ENCODE measurements at regions not wholly inside any gene's neighbourhood (a gene's known extent, or its start where the extent isn't known, plus 50 kb on each side); places are given as distances from the start of the nearest gene placed in this dataset.

DNA sequence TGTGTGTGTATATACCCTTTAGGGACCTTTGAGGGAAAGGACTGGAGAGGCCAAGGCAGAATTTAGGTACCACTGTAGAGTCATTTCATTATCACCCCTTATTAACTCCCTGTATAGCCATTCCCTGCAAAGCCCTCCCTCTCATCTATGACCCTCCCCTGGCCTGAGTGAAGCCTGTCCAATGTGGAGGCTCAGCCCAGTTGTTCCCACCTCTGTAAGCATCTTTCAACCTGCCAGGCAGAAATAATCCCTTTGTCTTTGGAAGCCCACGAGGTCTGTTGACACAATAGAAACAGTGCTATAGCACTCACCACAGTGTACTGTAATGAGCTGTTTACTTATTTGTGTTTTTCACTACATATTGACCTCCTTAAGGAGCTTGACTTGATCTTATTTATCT lies 88.5 kb upstream of the SEMA6A start:
- Histone ChIP-seq H3K4me1 (ENCODE audit: low read length) (no peaks in the 10 kb centered on the region), H3K27ac (ENCODE audit: low read length) (no peak overlapping the region), H3K27me3 (replicated peaks; ENCODE audit: insufficient read depth, low read length) (no peaks in the 10 kb centered on the region), H3K4me2 (ENCODE audit: low read depth, low read length) (no peak overlapping the region), H4K20me1 (ENCODE audit: insufficient read depth, low read length) (no peaks in the 10 kb centered on the region), H3K36me3 (replicated peaks; ENCODE audit: insufficient read depth, low read length) (no peaks in the 10 kb centered on the region), H3F3A (ENCODE audit: insufficient read depth, low read length) (no peaks in the 10 kb centered on the region), H2AFZ (ENCODE audit: low read length) (no peak overlapping the region), H3K9ac (ENCODE audit: low read length) (no peak overlapping the region), H3K79me2 (ENCODE audit: low read length) (no peaks in the 10 kb centered on the region), H3K9me2 (replicated peaks; ENCODE audit: insufficient read depth, low read length) (no peaks in the 10 kb centered on the region), H3K4me3 (ENCODE audit: low read length) (no peak overlapping the region), H3K9me3 (replicated peaks; ENCODE audit: insufficient read depth, low read length) (no peaks in the 10 kb centered on the region)
- no peak for DNase-seq
- no peak for TF ChIP-seq EZH2phosphoT487 (IDR thresholded peaks at IDR 0.05; ENCODE audit: low read length)
- no peak for TF ChIP-seq EZH2 (optimal IDR thresholded peaks at IDR 0.05; ENCODE audit: low read depth, low read length)
- TF ChIP-seq, protein P1, sequence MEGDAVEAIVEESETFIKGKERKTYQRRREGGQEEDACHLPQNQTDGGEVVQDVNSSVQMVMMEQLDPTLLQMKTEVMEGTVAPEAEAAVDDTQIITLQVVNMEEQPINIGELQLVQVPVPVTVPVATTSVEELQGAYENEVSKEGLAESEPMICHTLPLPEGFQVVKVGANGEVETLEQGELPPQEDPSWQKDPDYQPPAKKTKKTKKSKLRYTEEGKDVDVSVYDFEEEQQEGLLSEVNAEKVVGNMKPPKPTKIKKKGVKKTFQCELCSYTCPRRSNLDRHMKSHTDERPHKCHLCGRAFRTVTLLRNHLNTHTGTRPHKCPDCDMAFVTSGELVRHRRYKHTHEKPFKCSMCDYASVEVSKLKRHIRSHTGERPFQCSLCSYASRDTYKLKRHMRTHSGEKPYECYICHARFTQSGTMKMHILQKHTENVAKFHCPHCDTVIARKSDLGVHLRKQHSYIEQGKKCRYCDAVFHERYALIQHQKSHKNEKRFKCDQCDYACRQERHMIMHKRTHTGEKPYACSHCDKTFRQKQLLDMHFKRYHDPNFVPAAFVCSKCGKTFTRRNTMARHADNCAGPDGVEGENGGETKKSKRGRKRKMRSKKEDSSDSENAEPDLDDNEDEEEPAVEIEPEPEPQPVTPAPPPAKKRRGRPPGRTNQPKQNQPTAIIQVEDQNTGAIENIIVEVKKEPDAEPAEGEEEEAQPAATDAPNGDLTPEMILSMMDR (IDR thresholded peaks at IDR 0.05; ENCODE audit: low read length), result no peak

DNA sequence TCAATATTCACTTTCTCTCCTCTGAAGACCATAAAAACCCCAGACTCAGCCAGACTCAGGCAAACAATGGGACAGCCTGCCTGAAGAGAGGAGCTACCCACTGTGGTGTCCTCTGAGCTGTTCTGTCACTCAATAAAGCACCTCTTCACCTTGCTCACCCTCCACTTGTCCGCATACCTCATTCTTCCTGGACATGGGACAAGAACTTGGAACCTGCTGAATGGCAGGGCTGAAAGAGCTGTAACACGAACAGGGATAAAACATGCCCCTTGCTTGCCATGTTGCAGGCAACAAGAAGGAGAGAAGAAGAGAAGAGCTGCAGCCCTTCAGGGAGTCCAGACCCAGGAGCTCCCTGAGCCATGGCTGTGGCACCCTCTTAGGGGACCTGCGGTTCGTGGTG lies 86.8 kb upstream of the SEMA6A start:
- no peaks in the 10 kb centered on the region for H3K27me3 ChIP-seq (replicated peaks; ENCODE audit: insufficient read depth, low read length)
- H3K9me2 ChIP-seq (replicated peaks; ENCODE audit: insufficient read depth, low read length), result no peaks in the 10 kb centered on the region
- no peak for TF ChIP-seq EZH2phosphoT487 (IDR thresholded peaks at IDR 0.05; ENCODE audit: low read length)
- TF ChIP-seq, protein P1 (IDR thresholded peaks at IDR 0.05; ENCODE audit: low read length), result no peak
- no peak for TF ChIP-seq EZH2 (optimal IDR thresholded peaks at IDR 0.05; ENCODE audit: low read depth, low read length)
- no peaks in the 10 kb centered on the region for H3K36me3 ChIP-seq (replicated peaks; ENCODE audit: insufficient read depth, low read length)
- H3K9me3 ChIP-seq (replicated peaks; ENCODE audit: insufficient read depth, low read length), result no peaks in the 10 kb centered on the region
- no peaks in the 10 kb centered on the region for H3K4me1 ChIP-seq (ENCODE audit: low read length)
- no peaks in the 10 kb centered on the region for H4K20me1 ChIP-seq (ENCODE audit: insufficient read depth, low read length)
- no peak overlapping the region for H3K4me2 ChIP-seq (ENCODE audit: low read depth, low read length)
- H2AFZ ChIP-seq (ENCODE audit: low read length), result no peak overlapping the region
- H3K4me3 ChIP-seq (ENCODE audit: low read length), result no peak overlapping the region
- DNase-seq, result no peak
- no peak overlapping the region for H3K9ac ChIP-seq (ENCODE audit: low read length)
- H3K27ac ChIP-seq (ENCODE audit: low read length), result no peak overlapping the region
- no peaks in the 10 kb centered on the region for H3K79me2 ChIP-seq (ENCODE audit: low read length)
- H3F3A ChIP-seq (ENCODE audit: insufficient read depth, low read length), result no peaks in the 10 kb centered on the region

DNA sequence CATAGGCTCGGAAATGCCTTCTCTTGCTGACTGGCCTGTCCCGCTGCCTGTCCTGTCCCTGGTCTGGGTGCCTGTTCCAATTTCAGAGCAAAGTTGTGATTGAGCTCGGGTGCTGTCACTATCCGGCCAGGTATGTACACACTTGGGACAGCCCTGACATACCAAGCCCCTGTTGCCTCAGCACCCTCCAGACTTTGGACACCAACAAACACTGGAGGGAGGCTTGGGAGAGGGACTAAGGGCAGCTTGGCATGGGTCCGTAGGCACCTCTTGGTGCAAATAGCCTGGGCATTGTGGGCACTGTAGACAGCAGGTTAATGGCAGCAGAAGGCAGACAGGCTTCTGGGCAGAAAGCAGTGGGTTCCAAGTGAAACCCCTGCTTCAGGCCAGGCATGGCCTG lies 86.3 kb upstream of the SEMA6A start:
- no peak for TF ChIP-seq EZH2phosphoT487 (IDR thresholded peaks at IDR 0.05; ENCODE audit: low read length)
- TF ChIP-seq, protein P1 (IDR thresholded peaks at IDR 0.05; ENCODE audit: low read length), result no peak
- TF ChIP-seq EZH2 (optimal IDR thresholded peaks at IDR 0.05; ENCODE audit: low read depth, low read length), result no peak
- Histone ChIP-seq H3K36me3 (replicated peaks; ENCODE audit: insufficient read depth, low read length) (no peaks in the 10 kb centered on the region), H3K4me1 (ENCODE audit: low read length) (no peaks in the 10 kb centered on the region), H3K9me3 (replicated peaks; ENCODE audit: insufficient read depth, low read length) (no peaks in the 10 kb centered on the region), H2AFZ (ENCODE audit: low read length) (no peak overlapping the region), H3K9ac (ENCODE audit: low read length) (no peak overlapping the region), H3K79me2 (ENCODE audit: low read length) (no peaks in the 10 kb centered on the region), H3K4me3 (ENCODE audit: low read length) (no peak overlapping the region), H3F3A (ENCODE audit: insufficient read depth, low read length) (no peaks in the 10 kb centered on the region), H3K27me3 (replicated peaks; ENCODE audit: insufficient read depth, low read length) (no peaks in the 10 kb centered on the region), H4K20me1 (ENCODE audit: insufficient read depth, low read length) (no peaks in the 10 kb centered on the region), H3K27ac (ENCODE audit: low read length) (no peak overlapping the region), H3K9me2 (replicated peaks; ENCODE audit: insufficient read depth, low read length) (no peaks in the 10 kb centered on the region), H3K4me2 (ENCODE audit: low read depth, low read length) (no peak overlapping the region)
- DNase-seq, result no peak
